IMR-90 (cell line): ENCODE measurements at regions not wholly inside any gene's neighbourhood (a gene's known extent, or its start where the extent isn't known, plus 50 kb on each side); places are given as distances from the start of the nearest gene placed in this dataset.

Experiments used
- ATAC-seq: fragments of 200-7000 bp; cut with Tn5 transposase; 2 replicates; pipeline ENCODE4 v1.9.1; 2020; ENCODE audit warnings: low read depth, mild to moderate bottlenecking, moderate library complexity
- BruUV-seq: library from RNA; stranded (reverse); fragments of 400-500 nt; replicated peaks from 2 replicates; lab custom pipeline; 2021; lab: Mats Ljungman, UMichigan
- CTCF ChIA-PET: fragments of 300-600 bp; formaldehyde crosslinking; extraction: SDS; loops from one replicate; lab custom pipeline; 2021; ENCODE audit warnings: antibody characterized with exemption; lab: Yijun Ruan, JAX
- POLR2A ChIA-PET: fragments of 300-600 bp; sonication (Branson Sonifier 250); formaldehyde crosslinking; loops from one replicate; lab custom pipeline; 2022; ENCODE audit warnings: antibody characterized with exemption; ENCODE audit not compliant: unreplicated experiment; lab: Charles Lee
- DNase-seq: peaks from one replicate; pipeline ENCODE4 v3.0.0; 2013
- H2AFZ ChIP-seq: replicated peaks from 2 replicates; pipeline ENCODE3; 2013; ENCODE audit warnings: low read length, mild to moderate bottlenecking; ENCODE audit not compliant: poor library complexity
- H2AK5ac ChIP-seq: 2 replicates; pipeline ENCODE4 v1.6.1; 2013; ENCODE audit warnings: low read depth, low read length, inconsistent platforms
- H2AK9ac ChIP-seq: replicated peaks from 2 replicates; pipeline ENCODE3; 2013; ENCODE audit warnings: mild to moderate bottlenecking, low read depth, low read length, moderate library complexity; ENCODE audit not compliant: poor library complexity
- H2BK120ac ChIP-seq: 2 replicates; pipeline ENCODE4 v1.6.1; 2013; ENCODE audit warnings: low read depth, low read length, inconsistent platforms
- H2BK15ac ChIP-seq: 3 replicates; pipeline ENCODE4 v1.6.1; 2013; ENCODE audit warnings: low read depth, low read length, inconsistent platforms
- H2BK20ac ChIP-seq: 2 replicates; pipeline ENCODE4 v1.6.1; 2013; ENCODE audit warnings: low read depth, mild to moderate bottlenecking, inconsistent platforms, low read length, moderate library complexity
- H2BK5ac ChIP-seq: 2 replicates; pipeline ENCODE4 v1.6.1; 2013; ENCODE audit warnings: mild to moderate bottlenecking, low read depth, low read length, inconsistent platforms; ENCODE audit not compliant: poor library complexity, severe bottlenecking
- H3K14ac ChIP-seq: replicated peaks from 2 replicates; pipeline ENCODE4 v1.6.1; 2013; ENCODE audit warnings: low read depth, low read length, inconsistent platforms
- H3K18ac ChIP-seq: 2 replicates; pipeline ENCODE4 v1.6.1; 2013; ENCODE audit warnings: low read depth, low read length, control low read depth
- H3K23ac ChIP-seq: 2 replicates; pipeline ENCODE4 v1.6.1; 2013; ENCODE audit warnings: low read depth, low read length, inconsistent platforms
- H3K27ac ChIP-seq: 2 replicates; pipeline ENCODE4 v1.5.1; 2013; ENCODE audit warnings: mild to moderate bottlenecking, control low read depth, low read length; ENCODE audit not compliant: insufficient read depth
- H3K27me3 ChIP-seq: 2 replicates; pipeline ENCODE4 v1.6.1; 2013; ENCODE audit warnings: low read length; ENCODE audit not compliant: control insufficient read depth, insufficient read depth
- H3K36me3 ChIP-seq: 2 replicates; pipeline ENCODE4 v1.6.1; 2013; ENCODE audit warnings: low read length, mixed read lengths; ENCODE audit not compliant: control insufficient read depth, insufficient read depth
- H3K4ac ChIP-seq: 2 replicates; pipeline ENCODE4 v1.6.1; 2013; ENCODE audit warnings: low read depth, low read length, inconsistent platforms
- H3K4me1 ChIP-seq: 2 replicates; pipeline ENCODE4 v1.6.1; 2013; ENCODE audit warnings: low read length, mixed read lengths; ENCODE audit not compliant: control insufficient read depth, insufficient read depth
- H3K4me2 ChIP-seq: 2 replicates; pipeline ENCODE4 v1.6.1; 2013; ENCODE audit warnings: low read depth, mild to moderate bottlenecking, control low read depth, low read length, moderate library complexity
- H3K4me3 ChIP-seq: 2 replicates; pipeline ENCODE4 v1.5.1; 2013; ENCODE audit warnings: low read depth, mild to moderate bottlenecking, control low read depth, low read length, moderate library complexity; ENCODE audit not compliant: insufficient read depth
- H3K56ac ChIP-seq: 2 replicates; pipeline ENCODE4 v1.6.1; 2013; ENCODE audit warnings: low read length, inconsistent platforms; ENCODE audit not compliant: insufficient read depth; ENCODE audit errors: extremely low read depth
- H3K79me1 ChIP-seq, 2 experiments: 2 replicates each; pipeline ENCODE4 v1.6.1; 2013; ENCODE audit warnings: low read length in 2 of 2, inconsistent platforms in 1 of 2, low read depth in 1 of 2
- H3K9ac ChIP-seq: 2 replicates; pipeline ENCODE4 v1.6.1; 2013; ENCODE audit warnings: low read depth, low read length, control low read depth
- H3K9me1 ChIP-seq: 2 replicates; pipeline ENCODE4 v1.6.1; 2013; ENCODE audit warnings: low read length, inconsistent platforms; ENCODE audit not compliant: insufficient read depth
- H3K9me3 ChIP-seq: 2 replicates; pipeline ENCODE4 v1.6.1; 2013; ENCODE audit warnings: low read length; ENCODE audit not compliant: control insufficient read depth, insufficient read depth
- H4K20me1 ChIP-seq: 2 replicates; pipeline ENCODE4 v1.6.1; 2013; ENCODE audit warnings: low read length, inconsistent platforms; ENCODE audit not compliant: insufficient read depth
- H4K5ac ChIP-seq: 2 replicates; pipeline ENCODE4 v1.6.1; 2013; ENCODE audit warnings: mild to moderate bottlenecking, low read depth, low read length, control low read depth
- H4K8ac ChIP-seq, 2 experiments: 2 replicates each; pipeline ENCODE4 v1.6.1; 2013; ENCODE audit warnings: low read depth in 2 of 2, low read length in 2 of 2, control low read depth in 1 of 2, inconsistent platforms in 1 of 2
- H4K91ac ChIP-seq: 2 replicates; pipeline ENCODE4 v1.6.1; 2013; ENCODE audit warnings: low read depth, low read length, inconsistent platforms; ENCODE audit not compliant: insufficient read depth
- BHLHE40 ChIP-seq: fragments of 150-350 bp; IDR thresholded peaks from 2 replicates; pipeline ENCODE4 v1.6.1; 2016; ENCODE audit warnings: mild to moderate bottlenecking, low read depth, low read length
- CEBPB ChIP-seq: IDR thresholded peaks from 2 replicates; pipeline ENCODE4 v1.6.1; 2012; ENCODE audit warnings: low read depth, low read length, improper control_type of control experiment
- CHD1 ChIP-seq: IDR thresholded peaks from 2 replicates; pipeline ENCODE4 v1.6.1; 2012; ENCODE audit warnings: low read depth, low read length, improper control_type of control experiment
- FOS ChIP-seq: fragments of 150-350 bp; IDR thresholded peaks from 2 replicates; pipeline ENCODE4 v1.6.1; 2016; ENCODE audit warnings: low read depth, low read length
- MAFK ChIP-seq: IDR thresholded peaks from 2 replicates; pipeline ENCODE4 v1.6.1; 2012; ENCODE audit warnings: low read depth, low read length, improper control_type of control experiment
- MAZ ChIP-seq: IDR thresholded peaks from 2 replicates; pipeline ENCODE4 v1.6.1; 2012; ENCODE audit warnings: low read depth, mild to moderate bottlenecking, low read length, improper control_type of control experiment, moderate library complexity, borderline replicate concordance
- MXI1 ChIP-seq: IDR thresholded peaks from 2 replicates; pipeline ENCODE4 v1.6.1; 2012; ENCODE audit warnings: low read depth, mild to moderate bottlenecking, low read length, moderate library complexity, borderline replicate concordance
- NFE2L2 ChIP-seq: fragments of 150-350 bp; IDR thresholded peaks from 2 replicates; pipeline ENCODE4 v1.6.1; 2016; ENCODE audit warnings: low read depth, mild to moderate bottlenecking, low read length
- POLR2A ChIP-seq: IDR thresholded peaks from 2 replicates; pipeline ENCODE4 v1.6.1; 2012; ENCODE audit warnings: mild to moderate bottlenecking, low read depth, low read length
- RAD21 ChIP-seq: IDR thresholded peaks from 2 replicates; pipeline ENCODE4 v1.6.1; 2012; ENCODE audit warnings: low read length, improper control_type of control experiment
- RCOR1 ChIP-seq: IDR thresholded peaks from 2 replicates; pipeline ENCODE4 v1.6.1; 2012; ENCODE audit warnings: mild to moderate bottlenecking, low read length, improper control_type of control experiment; ENCODE audit not compliant: insufficient replicate concordance
- RFX5 ChIP-seq: IDR thresholded peaks from 2 replicates; pipeline ENCODE4 v1.8.0; 2012; ENCODE audit warnings: low read depth, mild to moderate bottlenecking, low read length, moderate library complexity
- SMC3 ChIP-seq: fragments of 150-350 bp; IDR thresholded peaks from 2 replicates; pipeline ENCODE4 v1.6.1; 2016; ENCODE audit warnings: low read depth, mild to moderate bottlenecking, antibody characterized with exemption, low read length, moderate library complexity
- WGBS, 2 experiments: methylation state at CpG; one replicate each; pipeline versions ENCODE4 v1.1.5 to v1.1.7; 2013; ENCODE audit warnings: missing lambda C conversion rate in 2 of 2; ENCODE audit not compliant: insufficient read length in 1 of 2; ENCODE audit errors: extremely low coverage in 2 of 2; 5-methylcytosine and 5-hydroxymethylcytosine counted together
- dilution Hi-C: fragments of 300-500 bp; cut with HindIII; formaldehyde crosslinking; loops from one replicate; pipeline ENCODE4 v1.14.3; 2018; ENCODE audit warnings: low sequenced_read_pairs; ENCODE audit not compliant: unreplicated experiment
- in situ Hi-C: fragments of 300-500 bp; cut with MboI; formaldehyde crosslinking; loops from 3 replicates; pipeline ENCODE4 v1.14.3; 2019; ENCODE audit warnings: low sequenced_read_pairs, inconsistent platforms, mixed read lengths
- intact Hi-C: fragments of 100-400 bp; cut with micrococcal nuclease; formaldehyde crosslinking; loops from 2 replicates; pipeline ENCODE4 v1.10.0; 2022
- TF ChIP-seq, protein P1 (sequence below): fragments of 150-350 bp; IDR thresholded peaks from 2 replicates; pipeline ENCODE4 v1.6.1; 2017; ENCODE audit warnings: mild to moderate bottlenecking, antibody characterized with exemption, low read length, low read depth
- TF ChIP-seq, protein P2 (sequence below): conservative IDR thresholded peaks from 2 replicates; pipeline ENCODE4 v1.5.1; 2012; ENCODE audit warnings: mild to moderate bottlenecking, low read depth, low read length, improper control_type of control experiment
- TF ChIP-seq, protein P3 (sequence below): fragments of 150-350 bp; IDR thresholded peaks from 2 replicates; pipeline ENCODE4 v1.6.1; 2016; ENCODE audit warnings: low read depth, mild to moderate bottlenecking, low read length, moderate library complexity, borderline replicate concordance

DNA sequence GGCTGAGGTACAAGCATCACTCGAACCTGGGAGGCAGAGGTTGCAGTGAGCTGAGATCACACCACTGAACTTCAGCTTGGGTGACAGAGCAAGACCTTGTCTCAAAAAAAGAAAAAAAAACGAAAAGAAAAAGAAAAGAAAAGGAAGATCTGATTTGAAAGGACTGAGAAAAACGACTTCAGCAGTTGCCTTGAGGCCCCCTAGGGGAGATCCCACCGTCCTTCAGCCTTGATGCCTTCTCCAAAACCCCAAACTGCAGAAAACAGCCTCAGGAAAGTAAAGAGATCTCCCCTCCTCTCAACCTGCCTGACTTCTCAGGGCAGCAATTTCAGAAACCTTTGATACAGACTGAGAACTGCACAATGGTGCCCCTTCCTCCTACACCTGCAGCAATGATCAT is 50.9 kb upstream of the BCAR3 start:
- WGBS, 2 experiments: 29% methylated on average over 2 of the region's 4 CpGs; no CpG with 5 or more reads in 1 of the 2 experiments
- dilution Hi-C loops: no loop called here
- no peak overlapping the region; the same call in 1 of the 2 replicates for H4K91ac ChIP-seq
- H2BK120ac ChIP-seq: no peak overlapping the region; the same call in 1 of the 2 replicates
- H4K5ac ChIP-seq: no peak overlapping the region
- no peaks in the 10 kb centered on the region for H3K27me3 ChIP-seq
- ATAC-seq (no peak), DNase-seq (no peak)
- POLR2A ChIA-PET: interaction anchor here (0.6 kb wide), 1 partner anchor 46 kb away, joined by 9 read pairs; no protein-coding TSS in a partner anchor
- no peak overlapping the region for H2AFZ ChIP-seq
- H3K14ac ChIP-seq: peak overlapping the region; percentile 21; the same call in 1 of the 2 replicates
- H4K8ac ChIP-seq: 0 out of 4 replicates have a peak overlapping the region, but pooled peaks of 1 of the 2 experiments have one; percentile 16
- peaks cover 14% of the 10 kb centered on the region for H3K9me1 ChIP-seq
- TF ChIP-seq, protein P1, sequence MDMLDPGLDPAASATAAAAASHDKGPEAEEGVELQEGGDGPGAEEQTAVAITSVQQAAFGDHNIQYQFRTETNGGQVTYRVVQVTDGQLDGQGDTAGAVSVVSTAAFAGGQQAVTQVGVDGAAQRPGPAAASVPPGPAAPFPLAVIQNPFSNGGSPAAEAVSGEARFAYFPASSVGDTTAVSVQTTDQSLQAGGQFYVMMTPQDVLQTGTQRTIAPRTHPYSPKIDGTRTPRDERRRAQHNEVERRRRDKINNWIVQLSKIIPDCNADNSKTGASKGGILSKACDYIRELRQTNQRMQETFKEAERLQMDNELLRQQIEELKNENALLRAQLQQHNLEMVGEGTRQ: no peak
- TF ChIP-seq NFE2L2: no peak
- TF ChIP-seq POLR2A: no peak
- no peak for TF ChIP-seq RAD21
- no peak for TF ChIP-seq SMC3
- TF ChIP-seq, protein P2, sequence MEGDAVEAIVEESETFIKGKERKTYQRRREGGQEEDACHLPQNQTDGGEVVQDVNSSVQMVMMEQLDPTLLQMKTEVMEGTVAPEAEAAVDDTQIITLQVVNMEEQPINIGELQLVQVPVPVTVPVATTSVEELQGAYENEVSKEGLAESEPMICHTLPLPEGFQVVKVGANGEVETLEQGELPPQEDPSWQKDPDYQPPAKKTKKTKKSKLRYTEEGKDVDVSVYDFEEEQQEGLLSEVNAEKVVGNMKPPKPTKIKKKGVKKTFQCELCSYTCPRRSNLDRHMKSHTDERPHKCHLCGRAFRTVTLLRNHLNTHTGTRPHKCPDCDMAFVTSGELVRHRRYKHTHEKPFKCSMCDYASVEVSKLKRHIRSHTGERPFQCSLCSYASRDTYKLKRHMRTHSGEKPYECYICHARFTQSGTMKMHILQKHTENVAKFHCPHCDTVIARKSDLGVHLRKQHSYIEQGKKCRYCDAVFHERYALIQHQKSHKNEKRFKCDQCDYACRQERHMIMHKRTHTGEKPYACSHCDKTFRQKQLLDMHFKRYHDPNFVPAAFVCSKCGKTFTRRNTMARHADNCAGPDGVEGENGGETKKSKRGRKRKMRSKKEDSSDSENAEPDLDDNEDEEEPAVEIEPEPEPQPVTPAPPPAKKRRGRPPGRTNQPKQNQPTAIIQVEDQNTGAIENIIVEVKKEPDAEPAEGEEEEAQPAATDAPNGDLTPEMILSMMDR: no peak; the same call in 1 of the 2 replicates
- TF ChIP-seq, protein P3, sequence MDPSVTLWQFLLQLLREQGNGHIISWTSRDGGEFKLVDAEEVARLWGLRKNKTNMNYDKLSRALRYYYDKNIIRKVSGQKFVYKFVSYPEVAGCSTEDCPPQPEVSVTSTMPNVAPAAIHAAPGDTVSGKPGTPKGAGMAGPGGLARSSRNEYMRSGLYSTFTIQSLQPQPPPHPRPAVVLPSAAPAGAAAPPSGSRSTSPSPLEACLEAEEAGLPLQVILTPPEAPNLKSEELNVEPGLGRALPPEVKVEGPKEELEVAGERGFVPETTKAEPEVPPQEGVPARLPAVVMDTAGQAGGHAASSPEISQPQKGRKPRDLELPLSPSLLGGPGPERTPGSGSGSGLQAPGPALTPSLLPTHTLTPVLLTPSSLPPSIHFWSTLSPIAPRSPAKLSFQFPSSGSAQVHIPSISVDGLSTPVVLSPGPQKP: no peak
- no peak for TF ChIP-seq RFX5
- TF ChIP-seq RCOR1: no peak
- no peak for TF ChIP-seq CEBPB
- TF ChIP-seq CHD1: no peak
- no peak for TF ChIP-seq BHLHE40
- TF ChIP-seq FOS: no peak
- TF ChIP-seq MXI1: no peak
- no peak for TF ChIP-seq MAFK
- TF ChIP-seq MAZ: no peak
- H3K4me2 ChIP-seq: no peak overlapping the region
- H3K27ac ChIP-seq: no peak overlapping the region
- CTCF ChIA-PET: no interaction called here
- no peak overlapping the region for H2BK20ac ChIP-seq
- in situ Hi-C loops: no loop called here
- H3K4me1 ChIP-seq: peaks cover 8% of the 10 kb centered on the region
- H3K56ac ChIP-seq: no peak overlapping the region
- no peak overlapping the region for H3K4ac ChIP-seq
- no peak overlapping the region for H3K4me3 ChIP-seq
- intact Hi-C loops: no loop called here
- no peak overlapping the region for H2BK5ac ChIP-seq
- peaks cover 3% of the 10 kb centered on the region; the same call in 1 of the 2 replicates for H3K9me3 ChIP-seq
- no peak overlapping the region for H3K9ac ChIP-seq
- no peak overlapping the region for H2BK15ac ChIP-seq
- peaks cover 0 to 11% of the 10 kb centered on the region in 2 experiments; a peak in 3 of 4 replicates for H3K79me1 ChIP-seq
- BruUV-seq: no TSS peak
- H2AK5ac ChIP-seq: no peak overlapping the region
- no peak overlapping the region for H3K23ac ChIP-seq
- H3K18ac ChIP-seq: no peak overlapping the region
- no peaks in the 10 kb centered on the region for H4K20me1 ChIP-seq
- no peak overlapping the region for H2AK9ac ChIP-seq
- H3K36me3 ChIP-seq: no peaks in the 10 kb centered on the region
